Renal cortical epithelial cell (primary cell): ENCODE measurements at regions not wholly inside any gene's neighbourhood (a gene's known extent, or its start where the extent isn't known, plus 50 kb on each side); places are given as distances from the start of the nearest gene placed in this dataset.

Experiments
- DNase-seq: peaks from one replicate; pipeline ENCODE4 v3.0.0-alpha.2; 2011; ENCODE audit warnings: low read depth

GRCh38 chr17:15894913-15895658 is 49.8 kb upstream of the ADORA2B start:
- no peak for DNase-seq
